SU-DHL-6 (cell line): ENCODE measurements at regions not wholly inside any gene's neighbourhood (a gene's known extent, or its start where the extent isn't known, plus 50 kb on each side); places are given as distances from the start of the nearest gene placed in this dataset.

Experiments used
- H2AFZ ChIP-seq: fragments of 200-600 bp; sonication (generic); 2 replicates; pipeline ENCODE4 v1.6.1; 2014; ENCODE audit warnings: low read depth, mild to moderate bottlenecking, moderate library complexity, mixed read lengths, antibody characterized with exemption, low read length; ENCODE audit not compliant: severe bottlenecking
- H3F3A ChIP-seq: fragments of 200-600 bp; shearing (Covaris generic); 2 replicates; pipeline ENCODE4 v1.6.0; 2016; ENCODE audit warnings: antibody characterized with exemption, mild to moderate bottlenecking; ENCODE audit not compliant: insufficient read depth
- H3K27ac ChIP-seq: fragments of 200-600 bp; sonication (generic); 2 replicates; pipeline ENCODE4 v1.5.1; 2016; ENCODE audit warnings: low read depth, mild to moderate bottlenecking, low read length, moderate library complexity, mixed read lengths
- H3K27me3 ChIP-seq: fragments of 200-600 bp; sonication (generic), shearing (Covaris generic); 2 replicates; pipeline ENCODE4 v1.6.0; 2014; ENCODE audit warnings: mild to moderate bottlenecking, low read length
- H3K36me3 ChIP-seq: fragments of 200-600 bp; sonication (generic); 2 replicates; pipeline ENCODE4 v1.6.1; 2014; ENCODE audit warnings: mild to moderate bottlenecking, low read length, mixed read lengths
- H3K4me2 ChIP-seq: fragments of 300-600, 200-600 bp; shearing (Covaris generic), sonication (generic); 2 replicates; pipeline ENCODE4 v1.6.0; 2014; ENCODE audit warnings: low read length, low read depth, mild to moderate bottlenecking; ENCODE audit not compliant: poor library complexity, severe bottlenecking
- H3K4me3 ChIP-seq: fragments of 200-600 bp; sonication (generic); 2 replicates; pipeline ENCODE4 v1.5.1; 2014; ENCODE audit warnings: antibody characterized with exemption, low read length, mild to moderate bottlenecking, mixed read lengths; ENCODE audit not compliant: insufficient read depth, poor library complexity, severe bottlenecking
- H3K79me2 ChIP-seq: fragments of 200-600 bp; sonication (generic); 2 replicates; pipeline ENCODE4 v1.6.1; 2014; ENCODE audit warnings: mild to moderate bottlenecking, low read length, moderate library complexity; ENCODE audit not compliant: insufficient read depth
- H3K9ac ChIP-seq: fragments of 200-600 bp; sonication (generic); 2 replicates; pipeline ENCODE4 v1.7.0; 2014; ENCODE audit warnings: mild to moderate bottlenecking, low read length
- H3K9me2 ChIP-seq: fragments of 200-600 bp; sonication (generic); replicated peaks from 2 replicates; pipeline ENCODE4 v1.6.1; 2014; ENCODE audit warnings: low read length; ENCODE audit not compliant: insufficient read depth
- H3K9me3 ChIP-seq: fragments of 200-600 bp; sonication (generic); 2 replicates; pipeline ENCODE4 v1.6.1; 2014; ENCODE audit warnings: low read length, mixed read lengths; ENCODE audit not compliant: insufficient read depth
- H4K20me1 ChIP-seq: fragments of 200-600 bp; sonication (generic); 2 replicates; pipeline ENCODE4 v1.6.1; 2014; ENCODE audit warnings: low read depth, mild to moderate bottlenecking, antibody characterized with exemption, low read length, moderate library complexity, mixed read lengths
- EZH2phosphoT487 ChIP-seq: fragments of 200-600 bp; sonication (generic), shearing (Covaris generic); conservative IDR thresholded peaks from 2 replicates; pipeline ENCODE4 v1.6.1; 2018; ENCODE audit warnings: mild to moderate bottlenecking, antibody characterized with exemption, low read length, moderate library complexity, mixed read lengths
- TF ChIP-seq, protein P1 (sequence below): fragments of 200-600 bp; sonication (generic); IDR thresholded peaks from one replicate; pipeline ENCODE4 v1.5.1; 2017; ENCODE audit warnings: antibody characterized with exemption, mild to moderate bottlenecking, low read length, moderate library complexity; ENCODE audit not compliant: insufficient read depth, poor library complexity, severe bottlenecking

DNA sequence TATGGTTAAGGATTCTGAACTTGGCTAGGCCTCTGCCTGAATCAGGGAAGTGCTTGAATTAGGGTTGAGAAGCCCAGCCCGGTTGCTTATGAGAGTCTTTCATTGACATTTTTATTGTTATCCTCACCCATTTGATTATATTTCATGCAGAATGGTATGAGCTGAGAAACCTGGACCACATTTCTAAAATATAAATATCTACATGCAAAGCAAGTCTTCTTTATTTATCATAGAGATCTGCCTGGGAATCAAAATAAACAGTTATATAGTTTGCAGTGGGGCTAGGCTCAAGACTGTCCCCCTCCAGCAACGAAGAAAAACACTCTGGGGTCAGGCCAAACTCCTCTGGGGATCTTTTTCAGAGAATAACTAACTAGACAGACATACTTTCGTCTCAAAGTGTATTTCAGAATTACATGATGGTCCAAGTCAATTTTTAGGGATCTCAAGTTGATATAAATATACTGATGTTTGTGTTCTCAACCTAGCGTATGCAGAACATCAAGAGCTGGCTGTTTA lies 675.4 kb upstream of the NR2F2 start:
- Histone ChIP-seq H3K36me3 (no peaks in the 10 kb centered on the region), H3F3A (no peaks in the 10 kb centered on the region), H3K9me3 (no peaks in the 10 kb centered on the region), H2AFZ (no peak overlapping the region), H3K27ac (no peak overlapping the region), H3K27me3 (no peaks in the 10 kb centered on the region), H3K4me3 (no peak overlapping the region), H4K20me1 (no peaks in the 10 kb centered on the region), H3K9ac (no peak overlapping the region), H3K79me2 (no peaks in the 10 kb centered on the region), H3K4me2 (no peak overlapping the region), H3K9me2 (no peaks in the 10 kb centered on the region)
- TF ChIP-seq, protein P1, sequence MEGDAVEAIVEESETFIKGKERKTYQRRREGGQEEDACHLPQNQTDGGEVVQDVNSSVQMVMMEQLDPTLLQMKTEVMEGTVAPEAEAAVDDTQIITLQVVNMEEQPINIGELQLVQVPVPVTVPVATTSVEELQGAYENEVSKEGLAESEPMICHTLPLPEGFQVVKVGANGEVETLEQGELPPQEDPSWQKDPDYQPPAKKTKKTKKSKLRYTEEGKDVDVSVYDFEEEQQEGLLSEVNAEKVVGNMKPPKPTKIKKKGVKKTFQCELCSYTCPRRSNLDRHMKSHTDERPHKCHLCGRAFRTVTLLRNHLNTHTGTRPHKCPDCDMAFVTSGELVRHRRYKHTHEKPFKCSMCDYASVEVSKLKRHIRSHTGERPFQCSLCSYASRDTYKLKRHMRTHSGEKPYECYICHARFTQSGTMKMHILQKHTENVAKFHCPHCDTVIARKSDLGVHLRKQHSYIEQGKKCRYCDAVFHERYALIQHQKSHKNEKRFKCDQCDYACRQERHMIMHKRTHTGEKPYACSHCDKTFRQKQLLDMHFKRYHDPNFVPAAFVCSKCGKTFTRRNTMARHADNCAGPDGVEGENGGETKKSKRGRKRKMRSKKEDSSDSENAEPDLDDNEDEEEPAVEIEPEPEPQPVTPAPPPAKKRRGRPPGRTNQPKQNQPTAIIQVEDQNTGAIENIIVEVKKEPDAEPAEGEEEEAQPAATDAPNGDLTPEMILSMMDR = no peak
- TF ChIP-seq EZH2phosphoT487 = no peak

DNA sequence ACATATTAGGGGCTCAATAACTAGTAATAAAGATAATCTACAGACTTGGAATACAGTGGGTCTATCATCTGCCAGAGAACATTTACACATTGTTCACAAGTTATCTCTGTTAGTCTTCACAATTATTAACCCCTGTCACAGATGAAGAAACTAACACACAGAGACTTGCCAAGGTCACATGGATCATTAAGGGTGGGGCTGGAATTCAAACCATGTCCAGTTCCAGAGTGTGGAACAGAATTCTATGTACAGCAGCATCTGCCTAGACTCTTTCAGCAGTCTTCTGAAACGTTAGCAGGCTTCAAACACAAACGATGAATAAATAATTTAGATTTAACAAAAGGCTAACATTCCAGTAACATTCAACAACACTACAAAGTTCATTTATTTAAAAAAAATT lies 673.9 kb upstream of the NR2F2 start:
- no peak overlapping the region for H2AFZ ChIP-seq
- H3K27ac ChIP-seq = no peak overlapping the region
- H4K20me1 ChIP-seq = no peaks in the 10 kb centered on the region
- H3K79me2 ChIP-seq = no peaks in the 10 kb centered on the region
- TF ChIP-seq, protein P1 = no peak
- TF ChIP-seq EZH2phosphoT487 = no peak
- no peaks in the 10 kb centered on the region for H3F3A ChIP-seq
- no peak overlapping the region for H3K4me2 ChIP-seq
- H3K9me3 ChIP-seq = no peaks in the 10 kb centered on the region
- no peaks in the 10 kb centered on the region for H3K9me2 ChIP-seq
- H3K36me3 ChIP-seq = no peaks in the 10 kb centered on the region
- no peak overlapping the region for H3K4me3 ChIP-seq
- H3K27me3 ChIP-seq = no peaks in the 10 kb centered on the region
- no peak overlapping the region for H3K9ac ChIP-seq

DNA sequence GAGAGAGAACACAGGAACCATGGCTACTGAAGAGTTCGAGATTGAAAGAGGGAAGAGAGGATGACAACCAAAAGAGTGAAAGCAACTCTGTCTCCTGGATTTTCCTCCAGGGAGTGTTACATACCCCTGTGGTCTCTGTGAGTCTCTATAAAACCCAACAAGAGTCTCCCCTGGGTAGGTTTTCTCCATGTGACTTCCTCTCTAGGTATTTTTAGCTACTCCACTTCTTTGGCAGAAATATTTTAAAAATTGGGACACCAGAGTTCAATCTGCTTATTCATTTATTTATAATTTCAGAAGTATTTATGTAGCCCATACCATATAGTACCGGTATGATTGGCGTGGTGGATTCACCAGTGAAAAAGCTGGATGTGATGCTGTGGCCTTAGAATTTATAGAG lies 671.7 kb upstream of the NR2F2 start:
- Histone ChIP-seq H2AFZ (no peak overlapping the region), H3K9me2 (no peaks in the 10 kb centered on the region), H3K27ac (no peak overlapping the region), H4K20me1 (no peaks in the 10 kb centered on the region), H3K36me3 (no peaks in the 10 kb centered on the region), H3K27me3 (no peaks in the 10 kb centered on the region), H3F3A (no peaks in the 10 kb centered on the region), H3K4me2 (no peak overlapping the region), H3K79me2 (no peaks in the 10 kb centered on the region), H3K9me3 (no peaks in the 10 kb centered on the region), H3K9ac (no peak overlapping the region), H3K4me3 (no peak overlapping the region)
- TF ChIP-seq EZH2phosphoT487 = no peak
- TF ChIP-seq, protein P1 = no peak
